H1 (cell line): ENCODE measurements at regions not wholly inside any gene's neighbourhood (a gene's known extent, or its start where the extent isn't known, plus 50 kb on each side); places are given as distances from the start of the nearest gene placed in this dataset.

Experiments
- SIN3A ChIP-seq, 2 experiments: IDR thresholded peaks in 1 of 2; conservative IDR thresholded peaks in 1 of 2; 2 replicates each; pipeline ENCODE4 v1.6.1; 2011 to 2012; ENCODE audit warnings: low read length in 2 of 2, improper control_type of control experiment in 1 of 2, low read depth in 1 of 2, mild to moderate bottlenecking in 1 of 2
- SIX5 ChIP-seq: IDR thresholded peaks from 2 replicates; pipeline ENCODE4 v1.6.1; 2011; ENCODE audit warnings: mild to moderate bottlenecking, low read depth, low read length
- TF ChIP-seq, protein P1 (sequence below): IDR thresholded peaks from 2 replicates; pipeline ENCODE4 v1.6.1; 2012; ENCODE audit warnings: inconsistent platforms

DNA sequence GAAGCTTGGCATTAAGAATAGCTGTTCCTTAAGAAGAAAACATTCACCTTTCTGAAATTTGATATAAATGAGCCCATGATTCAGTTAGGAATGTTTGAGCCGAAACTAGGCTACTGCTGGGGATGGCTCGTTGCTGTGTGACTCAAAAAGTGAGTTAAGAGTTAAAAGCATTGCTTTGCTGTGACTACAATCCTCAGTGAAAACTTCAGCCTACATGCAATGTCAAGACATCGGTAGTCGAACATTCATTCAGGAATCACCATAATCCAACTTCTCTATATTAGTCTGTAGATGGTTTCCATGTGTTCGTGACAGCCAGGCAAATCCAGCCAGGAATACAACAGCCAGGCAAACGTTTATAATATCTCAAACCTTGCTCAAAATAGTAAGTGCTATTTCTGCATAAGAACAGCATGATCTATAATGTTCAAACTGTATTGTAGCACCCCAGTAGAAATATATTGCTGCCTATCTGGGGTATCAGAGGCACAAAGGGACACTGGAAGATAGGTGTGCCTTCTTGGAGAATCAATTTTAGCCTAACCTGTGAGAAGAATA, 1225.1 kb downstream of the CDH8 start (continued):
- TF ChIP-seq, protein P1, sequence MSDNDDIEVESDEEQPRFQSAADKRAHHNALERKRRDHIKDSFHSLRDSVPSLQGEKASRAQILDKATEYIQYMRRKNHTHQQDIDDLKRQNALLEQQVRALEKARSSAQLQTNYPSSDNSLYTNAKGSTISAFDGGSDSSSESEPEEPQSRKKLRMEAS: no peak
- TF ChIP-seq SIN3A (conservative IDR thresholded peaks at IDR 0.05 in 1 of 2, IDR thresholded peaks at IDR 0.05 in 1 of 2; ENCODE audit: low read depth in 1 of 2, low read length in 2 of 2) (no peak), SIX5 (no peak)
